Epidermal melanocyte (primary cell): ENCODE measurements at regions not wholly inside any gene's neighbourhood (a gene's known extent, or its start where the extent isn't known, plus 50 kb on each side); places are given as distances from the start of the nearest gene placed in this dataset.
A peak's percentile ranks its signal among the peaks of the same experiment; 100 is the strongest.

ENCODE experiments used
- DNase-seq: peaks from one replicate; pipeline ENCODE4 v3.0.0; 2011; ENCODE audit warnings: low spot score; ENCODE audit not compliant: insufficient read length

DNA sequence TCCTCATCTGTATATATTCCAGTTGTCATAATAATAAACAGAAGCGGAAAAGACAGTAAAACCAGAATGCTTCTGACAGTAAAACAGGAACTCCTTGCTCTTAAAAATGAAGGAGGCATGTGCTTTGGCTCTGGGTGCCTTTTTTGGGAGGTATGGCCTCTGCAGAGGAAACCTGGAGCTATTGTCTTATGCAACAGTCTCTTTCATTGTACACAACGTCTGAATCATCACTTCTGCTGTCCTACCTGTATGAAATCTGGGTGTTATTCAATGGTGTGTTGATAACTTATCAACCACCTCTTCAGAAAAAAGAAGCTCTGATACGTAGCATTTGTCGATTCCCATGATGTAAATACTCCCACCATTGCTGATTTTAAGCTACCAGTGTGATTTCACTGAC lies 64.8 kb downstream of the CDCA7 start:
- DNase-seq = no peak

DNA sequence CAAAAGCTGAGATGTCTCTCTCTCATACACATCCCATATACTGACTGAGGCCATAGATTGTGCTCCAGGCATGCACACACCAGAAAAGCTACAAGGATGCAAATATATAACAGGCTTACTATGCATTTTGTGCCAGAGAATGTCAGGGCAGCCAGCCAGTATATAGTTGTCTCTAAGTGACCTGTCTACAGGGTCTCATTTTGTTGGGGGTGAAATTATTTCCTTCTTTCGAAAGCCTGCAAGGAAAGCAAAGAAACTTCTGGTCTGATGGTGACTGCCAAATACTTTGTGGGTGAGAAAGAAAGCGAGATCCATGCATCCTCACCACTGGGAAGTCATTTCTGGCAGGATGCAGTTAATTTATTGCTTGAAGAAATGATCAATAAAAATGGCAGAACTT lies 70.2 kb downstream of the CDCA7 start:
- no peak for DNase-seq

DNA sequence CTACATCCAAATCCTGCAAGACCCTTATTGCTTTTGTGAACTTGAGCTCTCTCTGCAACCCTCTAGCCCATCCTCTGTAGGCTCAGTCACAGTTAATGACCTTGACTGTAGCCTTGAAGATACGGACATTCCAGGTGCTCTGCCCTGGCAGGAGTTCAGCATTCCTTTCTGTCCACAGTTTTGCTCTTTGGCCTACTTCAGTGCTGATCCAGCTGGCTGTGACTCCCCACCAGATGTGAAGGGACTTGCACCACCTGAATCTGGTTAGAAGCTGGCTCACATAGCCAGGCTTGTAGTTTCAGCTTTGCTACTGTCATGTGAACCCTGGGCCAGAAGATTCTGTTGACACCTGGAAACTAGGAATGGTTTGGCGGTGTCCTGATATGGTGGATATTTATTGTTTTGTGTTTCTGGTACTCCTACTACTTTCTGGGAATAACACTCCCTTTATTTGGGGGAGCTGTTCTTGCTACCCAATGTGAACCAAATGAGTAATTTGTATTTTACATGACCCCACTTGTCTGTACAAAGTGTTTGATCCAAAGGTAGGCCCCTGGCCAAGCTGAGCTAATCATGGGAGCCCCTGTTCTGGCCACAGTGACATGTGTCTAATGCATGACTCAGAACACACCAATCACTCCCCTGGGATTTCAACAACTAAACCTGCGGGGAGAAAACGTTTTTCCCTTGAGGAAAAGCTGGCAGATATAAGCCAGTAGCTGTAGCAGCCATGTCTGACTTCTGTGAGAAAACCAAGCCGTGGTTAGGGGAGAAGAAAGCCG lies 73.4 kb downstream of the CDCA7 start:
- DNase-seq = no peak

DNA sequence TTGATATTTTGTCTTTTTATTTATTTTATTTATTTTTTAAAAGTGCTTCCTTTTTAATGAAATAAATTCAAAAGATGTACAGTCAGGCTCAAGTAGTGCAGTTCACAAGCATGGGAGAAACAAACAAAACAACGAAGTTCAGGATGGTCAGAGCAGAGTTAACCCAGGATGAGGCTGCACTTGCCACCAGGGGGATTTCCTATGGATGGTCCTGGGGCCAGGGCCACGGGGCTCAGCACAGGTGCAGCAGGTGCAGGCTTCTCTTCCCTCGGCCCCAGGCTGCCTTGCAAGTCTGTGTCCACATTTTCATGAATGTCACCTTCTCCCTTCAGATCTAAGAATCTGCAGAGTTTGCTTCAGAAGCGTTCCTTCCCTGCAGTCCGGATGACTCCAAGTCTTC lies 76.5 kb downstream of the CDCA7 start:
- no peak for DNase-seq

- DNase-seq = no peak
Measured at GRCh38 chr2:173432049-173432754, 77.5 kb downstream of the CDCA7 start.

GRCh38 chr2:173434762-173435569 lies 80.3 kb downstream of the CDCA7 start:
- no peak for DNase-seq

- no peak for DNase-seq
Measured at GRCh38 chr2:173435574-173435973, 80.9 kb downstream of the CDCA7 start.

GRCh38 chr2:173436088-173436487 lies 81.4 kb downstream of the CDCA7 start:
- DNase-seq = no peak

GRCh38 chr2:173441222-173441621 lies 86.5 kb downstream of the CDCA7 start:
- no peak for DNase-seq

DNA sequence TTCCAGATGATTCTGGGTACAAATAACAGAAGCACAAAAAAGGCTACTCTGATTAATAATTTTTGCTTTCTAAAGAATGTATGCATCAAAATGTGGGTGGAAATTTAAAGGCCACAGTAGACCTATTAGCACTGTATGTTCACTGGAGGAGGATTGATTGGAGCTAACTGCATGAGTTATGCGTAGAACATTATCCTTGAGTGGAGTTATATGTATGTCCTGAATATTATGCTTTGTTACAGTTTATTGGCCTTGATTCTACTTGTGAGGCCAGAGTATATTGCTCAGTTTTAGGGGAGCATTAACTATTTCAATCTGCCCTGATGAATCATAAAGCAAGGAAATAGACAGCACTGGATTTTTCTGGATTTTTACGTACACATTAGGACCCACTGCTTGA lies 87.9 kb downstream of the CDCA7 start:
- no peak for DNase-seq

DNA sequence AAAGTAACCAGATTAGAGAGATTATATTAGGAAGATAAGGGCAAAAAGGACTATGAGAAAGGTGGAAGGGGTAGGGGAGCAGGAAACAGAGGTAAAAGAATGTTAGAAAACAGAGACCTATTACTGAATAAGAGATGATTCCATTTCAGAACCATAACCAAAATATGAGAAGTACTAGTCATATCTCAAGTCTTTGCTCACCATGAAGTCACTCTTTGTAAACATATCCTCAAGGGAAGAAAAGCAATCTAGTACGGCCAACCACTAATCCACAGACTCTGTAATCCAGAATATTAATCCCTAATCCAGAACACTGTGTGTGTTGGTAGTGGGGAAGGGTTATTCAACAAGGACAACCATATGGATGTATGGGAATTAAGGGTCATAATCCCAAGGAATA lies 92.0 kb downstream of the CDCA7 start:
- no peak for DNase-seq

DNA sequence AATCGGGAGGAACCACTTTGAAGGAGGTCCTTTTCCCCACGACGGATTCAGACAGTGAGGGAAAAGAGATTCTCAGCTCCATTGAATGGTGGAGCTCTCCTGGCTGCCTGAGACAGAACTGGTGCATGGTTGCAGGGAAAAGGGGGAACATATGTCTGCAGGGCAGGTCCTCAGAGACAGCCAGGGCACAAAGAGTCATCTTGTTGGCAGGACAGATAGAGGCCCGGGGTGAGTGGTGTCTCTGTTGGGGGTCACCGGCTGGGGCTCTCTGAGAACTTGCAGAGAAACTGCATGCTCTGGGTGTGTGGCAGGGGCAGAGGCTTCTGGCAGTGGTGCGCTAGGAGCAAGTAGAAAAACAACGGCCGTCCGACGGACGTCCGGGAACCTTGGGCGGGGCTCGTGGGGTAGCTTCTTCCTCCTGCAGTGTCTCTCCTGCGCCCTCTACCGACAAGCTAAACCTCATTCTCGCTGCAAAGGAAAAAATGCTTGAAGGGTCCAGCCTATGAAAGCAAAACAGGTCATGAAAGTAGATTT lies 94.3 kb downstream of the CDCA7 start:
- peak; percentile 60 for DNase-seq

DNA sequence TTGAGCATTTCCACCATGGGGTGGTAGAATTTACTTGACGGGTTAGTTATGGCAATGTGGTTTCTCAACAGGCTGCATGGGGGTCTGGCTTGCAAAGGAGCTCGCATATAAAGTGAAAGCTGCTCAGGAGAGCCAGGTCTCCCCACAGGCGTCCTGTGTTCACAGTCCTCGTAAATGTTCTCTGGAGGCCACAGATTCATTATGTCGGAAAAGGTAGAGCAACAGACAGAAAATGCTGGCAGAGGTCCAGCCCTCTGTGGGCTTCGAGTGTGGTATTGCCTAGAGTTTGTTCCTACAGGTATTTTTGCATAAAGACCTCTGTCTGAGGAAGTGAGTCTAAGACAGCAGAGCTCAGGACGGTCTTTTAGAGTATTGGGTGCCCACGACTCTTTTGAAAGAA lies 96.4 kb downstream of the CDCA7 start:
- no peak for DNase-seq

DNA sequence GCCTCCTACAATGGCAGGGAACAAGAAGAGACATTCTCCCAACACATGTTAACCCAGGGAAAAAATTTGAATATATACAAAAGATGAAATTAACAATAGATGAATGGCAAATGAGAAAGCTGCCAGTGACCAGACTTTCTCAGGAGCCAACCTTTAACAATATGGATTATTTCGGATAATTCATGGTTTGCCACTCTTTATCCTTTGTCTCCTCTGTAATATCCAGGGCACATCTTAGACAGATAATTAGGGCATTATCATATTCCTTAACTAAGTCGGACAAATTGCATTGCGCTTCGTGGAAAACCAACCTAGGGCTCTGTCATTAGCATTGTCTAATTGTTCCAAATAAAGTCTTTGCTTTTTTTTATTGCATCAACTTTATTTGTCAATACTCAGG lies 97.3 kb downstream of the CDCA7 start:
- DNase-seq = no peak

- DNase-seq = no peak
Measured at GRCh38 chr2:173452416-173452815, 97.7 kb downstream of the CDCA7 start.

DNA sequence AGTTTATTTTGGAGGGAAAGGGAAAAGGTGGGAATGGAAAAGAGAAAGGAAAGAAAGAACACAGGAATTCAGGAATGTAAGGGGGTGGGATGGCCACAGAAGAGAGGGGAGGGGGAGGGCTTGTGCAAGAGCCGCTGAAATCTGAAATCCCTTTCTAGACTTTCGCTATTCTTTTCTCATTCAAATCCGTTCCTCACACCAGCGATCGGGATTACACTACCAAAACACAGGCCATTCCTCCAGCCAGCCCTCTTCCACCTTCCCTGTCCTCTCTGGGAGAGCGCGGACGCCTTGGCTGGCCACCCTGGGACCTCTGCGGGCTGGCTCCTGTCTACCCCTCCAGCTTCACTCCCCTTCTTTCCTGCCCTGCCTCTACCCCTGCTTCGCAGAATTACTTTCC lies 102.3 kb downstream of the CDCA7 start:
- DNase-seq = no peak

DNA sequence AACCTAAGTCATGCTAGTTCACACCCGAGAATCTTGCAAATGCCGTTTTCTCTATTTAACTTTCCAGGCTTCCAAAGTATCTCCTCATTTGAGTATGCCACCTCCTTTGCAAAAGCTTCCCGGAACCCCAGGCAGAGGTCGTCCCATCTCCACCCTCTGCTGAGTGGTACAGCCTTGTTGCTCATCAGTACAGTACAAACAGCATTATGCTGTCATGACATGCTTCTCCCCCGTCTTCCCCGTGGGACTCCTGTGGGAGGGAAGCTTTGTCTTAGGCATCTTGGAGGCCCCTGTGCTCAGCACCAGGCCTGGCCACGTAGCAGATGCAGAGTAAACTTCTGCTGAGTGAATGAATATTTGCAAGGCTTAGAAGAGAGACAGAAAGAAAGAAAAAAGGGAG lies 102.7 kb downstream of the CDCA7 start:
- no peak for DNase-seq

GRCh38 chr2:173458991-173459780 lies 104.5 kb downstream of the CDCA7 start:
- DNase-seq = peak; percentile 61

DNA sequence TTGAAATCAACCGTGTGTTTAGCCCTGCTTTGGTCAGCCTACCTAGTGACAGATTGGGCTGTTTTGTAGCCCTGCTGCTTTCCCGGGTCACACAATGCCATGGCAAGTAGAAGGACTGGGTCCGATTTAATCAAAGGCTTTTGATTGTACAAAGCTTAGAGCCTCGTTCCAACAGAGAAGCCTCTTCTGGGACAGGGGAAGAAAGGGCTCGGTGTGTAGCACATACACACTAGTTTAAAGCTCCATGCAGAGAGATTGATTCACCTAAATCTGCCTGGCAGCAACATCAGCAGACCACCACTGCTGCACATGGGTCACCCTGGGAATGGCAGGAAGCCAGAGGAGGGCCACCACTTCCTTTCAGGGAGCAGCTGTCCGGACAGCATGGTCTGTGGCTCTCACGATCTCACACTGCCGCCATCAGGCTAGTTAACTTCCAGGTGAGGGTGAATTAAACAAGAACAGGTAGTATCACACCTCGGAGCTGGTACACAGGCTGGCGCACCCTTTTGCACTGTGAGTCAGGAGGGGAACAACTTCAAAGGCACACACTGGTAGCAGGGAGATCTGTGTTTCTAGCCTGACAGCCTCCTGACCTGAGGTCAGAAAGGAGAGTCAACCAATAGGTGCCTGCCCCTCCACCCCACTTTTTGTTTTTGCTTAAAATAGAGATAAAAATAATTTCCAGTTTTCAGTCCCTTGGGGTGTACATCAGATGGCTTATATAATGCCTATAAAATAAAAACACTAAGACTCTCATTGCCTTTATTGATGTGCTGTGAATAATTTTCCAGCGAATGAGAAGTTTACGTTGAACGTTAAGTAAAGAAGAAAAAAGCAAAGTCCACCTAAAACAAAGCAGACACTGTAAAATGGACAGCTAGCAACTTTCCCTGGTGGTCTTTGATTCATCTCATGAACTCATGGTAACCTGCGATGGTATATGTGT lies 108.5 kb downstream of the CDCA7 start:
- DNase-seq = no peak

DNA sequence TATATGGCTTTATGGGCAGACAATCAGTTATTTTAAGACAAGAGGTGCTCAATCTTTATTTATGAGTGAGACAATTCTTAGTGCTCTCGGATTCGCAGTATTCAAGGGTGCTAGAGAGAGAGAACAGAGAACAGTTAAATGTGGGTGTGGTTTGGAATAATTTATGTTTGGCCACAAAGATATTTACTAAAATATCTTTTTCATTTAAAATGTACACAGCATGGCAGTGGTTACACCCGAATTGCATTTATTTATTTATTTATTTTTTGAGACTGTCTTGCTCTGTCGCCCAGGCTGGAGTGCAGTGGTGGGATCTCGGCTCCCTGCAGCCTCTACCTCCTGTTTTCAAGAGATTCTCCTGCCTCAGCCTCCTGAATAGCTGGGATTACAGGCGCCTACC lies 109.2 kb downstream of the CDCA7 start:
- no peak for DNase-seq
